Aorta (tissue), 5 donors: ENCODE measurements at regions not wholly inside any gene's neighbourhood (a gene's known extent, or its start where the extent isn't known, plus 50 kb on each side); places are given as distances from the start of the nearest gene placed in this dataset.

Experiments used
- ATAC-seq: fragments of 200-7000 bp; cut with Tn5 transposase; one replicate; pipeline ENCODE4 v1.9.1; 2022; ENCODE audit warnings: moderate library complexity; ENCODE audit not compliant: low FRiP score
- DNase-seq, 2 donors: peaks; one replicate each; pipeline ENCODE4 v3.0.0-alpha.2; 2020
- H3K27ac ChIP-seq, 2 donors: one replicate each; pipeline ENCODE4 v1.5.1; 2013; ENCODE audit warnings: low read length in 2 of 2, mild to moderate bottlenecking in 2 of 2, moderate library complexity in 2 of 2, control low read depth in 1 of 2, inconsistent platforms in 1 of 2, low read depth in 1 of 2
- H3K27me3 ChIP-seq, 2 donors: one replicate each; pipeline ENCODE4 v1.6.1; 2013; ENCODE audit warnings: control low read depth in 1 of 2, low read length in 1 of 2, mild to moderate bottlenecking in 1 of 2, moderate library complexity in 1 of 2; ENCODE audit not compliant: insufficient read depth in 2 of 2, control insufficient read depth in 1 of 2
- H3K36me3 ChIP-seq, 2 donors: one replicate each; pipeline ENCODE4 v1.6.1; 2013; ENCODE audit warnings: control low read depth in 1 of 2, low read length in 1 of 2, mild to moderate bottlenecking in 1 of 2; ENCODE audit not compliant: insufficient read depth in 2 of 2, control insufficient read depth in 1 of 2
- H3K4me1 ChIP-seq, 2 donors: one replicate each; pipeline ENCODE4 v1.6.1; 2013; ENCODE audit warnings: low read length in 2 of 2, control low read depth in 1 of 2, mild to moderate bottlenecking in 1 of 2, moderate library complexity in 1 of 2; ENCODE audit not compliant: insufficient read depth in 2 of 2, control insufficient read depth in 1 of 2
- H3K4me3 ChIP-seq, 2 donors: one replicate each; pipeline ENCODE4 v1.5.1; 2013; ENCODE audit warnings: low read length in 2 of 2, control low read depth in 1 of 2, mild to moderate bottlenecking in 1 of 2
- H3K9me3 ChIP-seq: one replicate; pipeline ENCODE4 v1.6.1; 2013; ENCODE audit warnings: mild to moderate bottlenecking, low read length; ENCODE audit not compliant: control insufficient read depth
- WGBS, 2 donors: extraction: QIAGEN DNeasy Blood & Tissue Kit; methylation state at CpG; one replicate each; pipeline ENCODE4 v1.1.7; 2013; 5-methylcytosine and 5-hydroxymethylcytosine counted together
- intact Hi-C, 2 donors: fragments of 100-400 bp; cut with DNase I; formaldehyde crosslinking; loops; one replicate each; pipeline versions ENCODE4 v1.14.2 to v1.15.0; 2022
- donor health status: healthy with polysubstance abuse.
- donor health status: Bipolar disorder and iron deficiency.
- donor health status: DM: no; HTN: no; CAD: no.
- donor health status: DM: no; HTN: no; CAD: no.
- donor health status: DM: yes; HTN: yes; CAD: no.

- DNase-seq (no peak), ATAC-seq (no peak)
- Histone ChIP-seq H3K27me3 (no peaks in the 10 kb centered on the region), H3K27ac (no peak overlapping the region), H3K9me3 (no peaks in the 10 kb centered on the region), H3K4me3 (no peak overlapping the region), H3K4me1 (no peaks in the 10 kb centered on the region), H3K36me3 (no peaks in the 10 kb centered on the region)
- intact Hi-C loops = no loop called here
- 78 to 85% methylated on average over 5 of the region's 5 CpGs for WGBS, 2 donors
Measured at GRCh38 chr1:71190843-71191242, 110.0 kb upstream of the ZRANB2 start.

- Histone ChIP-seq H3K4me1 (no peaks in the 10 kb centered on the region), H3K27me3 (no peaks in the 10 kb centered on the region), H3K4me3 (no peak overlapping the region), H3K27ac (no peak overlapping the region), H3K9me3 (peaks cover 2% of the 10 kb centered on the region), H3K36me3 (no peaks in the 10 kb centered on the region)
- 93 to 94% methylated on average over 6 of the region's 6 CpGs for WGBS, 2 donors
- intact Hi-C loops = no loop called here
- no peak for ATAC-seq
- DNase-seq = no peak
Measured at GRCh38 chr1:71184410-71184809, 103.6 kb upstream of the ZRANB2 start.

- Histone ChIP-seq H3K4me3 (no peak overlapping the region), H3K27ac (no peak overlapping the region), H3K9me3 (peaks cover 2% of the 10 kb centered on the region), H3K4me1 (no peaks in the 10 kb centered on the region), H3K27me3 (no peaks in the 10 kb centered on the region), H3K36me3 (no peaks in the 10 kb centered on the region)
- ATAC-seq (no peak), DNase-seq (no peak)
- intact Hi-C loops = no loop called here
Measured at GRCh38 chr1:71179997-71180396, 99.2 kb upstream of the ZRANB2 start.

- intact Hi-C loops = no loop called here
- DNase-seq (no peak), ATAC-seq (no peak)
- H3K27ac ChIP-seq = no peak overlapping the region
- no peaks in the 10 kb centered on the region for H3K9me3 ChIP-seq
- H3K36me3 ChIP-seq = no peaks in the 10 kb centered on the region
- WGBS, 2 donors = 25% methylated on average over 1 of the region's 1 CpG
- H3K4me3 ChIP-seq = no peak overlapping the region
- no peaks in the 10 kb centered on the region for H3K27me3 ChIP-seq
- H3K4me1 ChIP-seq = no peaks in the 10 kb centered on the region
Measured at GRCh38 chr1:71170925-71171324, 90.1 kb upstream of the ZRANB2 start.

GRCh38 chr1:71167505-71167904 lies 86.7 kb upstream of the ZRANB2 start:
- intact Hi-C loops = no loop called here
- WGBS, 2 donors = 73 to 79% methylated on average over 2 of the region's 2 CpGs
- Histone ChIP-seq H3K27me3 (no peaks in the 10 kb centered on the region), H3K9me3 (no peaks in the 10 kb centered on the region), H3K4me3 (no peak overlapping the region), H3K4me1 (no peaks in the 10 kb centered on the region), H3K36me3 (no peaks in the 10 kb centered on the region), H3K27ac (no peak overlapping the region)
- no peak for DNase-seq
- ATAC-seq = no peak

GRCh38 chr1:71166178-71167173 lies 85.6 kb upstream of the ZRANB2 start:
- no peaks in the 10 kb centered on the region for H3K4me1 ChIP-seq
- WGBS, 2 donors = 63 to 75% methylated on average over 4 of the region's 4 CpGs
- H3K27ac ChIP-seq = no peak overlapping the region
- no peak overlapping the region for H3K4me3 ChIP-seq
- no peaks in the 10 kb centered on the region for H3K36me3 ChIP-seq
- DNase-seq (no peak), ATAC-seq (no peak)
- intact Hi-C loops = no loop called here
- no peaks in the 10 kb centered on the region for H3K9me3 ChIP-seq
- no peaks in the 10 kb centered on the region for H3K27me3 ChIP-seq

GRCh38 chr1:71157715-71158114 lies 76.9 kb upstream of the ZRANB2 start:
- Histone ChIP-seq H3K27ac (no peak overlapping the region), H3K27me3 (no peaks in the 10 kb centered on the region), H3K36me3 (no peaks in the 10 kb centered on the region), H3K4me3 (no peak overlapping the region), H3K4me1 (no peaks in the 10 kb centered on the region), H3K9me3 (peaks cover 2% of the 10 kb centered on the region)
- 73 to 76% methylated on average over 2 of the region's 2 CpGs for WGBS, 2 donors
- no peak for ATAC-seq
- no peak for DNase-seq
- intact Hi-C loops = no loop called here

- H3K4me1 ChIP-seq = no peaks in the 10 kb centered on the region
- no peak for ATAC-seq
- H3K27me3 ChIP-seq = no peaks in the 10 kb centered on the region
- peaks cover 2% of the 10 kb centered on the region for H3K9me3 ChIP-seq
- intact Hi-C loops = no loop called here
- no peak overlapping the region for H3K27ac ChIP-seq
- WGBS, 2 donors = 61 to 68% methylated on average over 5 of the region's 5 CpGs
- no peak overlapping the region for H3K4me3 ChIP-seq
- no peak for DNase-seq
- H3K36me3 ChIP-seq = no peaks in the 10 kb centered on the region
Measured at GRCh38 chr1:71157151-71157550, 76.3 kb upstream of the ZRANB2 start.

- intact Hi-C loops = no loop called here
- WGBS, 2 donors = 62 to 67% methylated on average over 2 of the region's 2 CpGs
- Histone ChIP-seq H3K4me3 (no peak overlapping the region), H3K9me3 (peaks cover 2% of the 10 kb centered on the region), H3K27me3 (no peaks in the 10 kb centered on the region), H3K27ac (no peak overlapping the region), H3K4me1 (no peaks in the 10 kb centered on the region), H3K36me3 (no peaks in the 10 kb centered on the region)
- no peak for ATAC-seq
- DNase-seq = no peak
Measured at GRCh38 chr1:71156590-71156989, 75.8 kb upstream of the ZRANB2 start.
